Neural cell (in vitro differentiated cells): ENCODE measurements at regions not wholly inside any gene's neighbourhood (a gene's known extent, or its start where the extent isn't known, plus 50 kb on each side); places are given as distances from the start of the nearest gene placed in this dataset.

ENCODE experiments used
- H2AFZ ChIP-seq: fragments of 200-600, 300-800 bp; sonication (generic), shearing (Covaris generic); 2 replicates; pipeline ENCODE4 v1.6.0; 2014; ENCODE audit warnings: low read depth, mild to moderate bottlenecking, antibody characterized with exemption, low read length, moderate library complexity
- H3F3A ChIP-seq: fragments of 200-600 bp; shearing (Covaris generic); 2 replicates; pipeline ENCODE4 v1.6.1; 2016; ENCODE audit warnings: mild to moderate bottlenecking, moderate library complexity, mixed read lengths, antibody characterized with exemption, low read length; ENCODE audit not compliant: insufficient read depth, poor library complexity, severe bottlenecking
- H3K27ac ChIP-seq: fragments of 200-600, 300-800 bp; sonication (generic), shearing (Covaris generic); 2 replicates; pipeline ENCODE4 v1.5.1; 2014; ENCODE audit warnings: mild to moderate bottlenecking, low read length, moderate library complexity
- H3K27me3 ChIP-seq: fragments of 300-800, 200-600 bp; sonication (generic), shearing (Covaris generic); 2 replicates; pipeline ENCODE4 v1.6.0; 2014; ENCODE audit warnings: mild to moderate bottlenecking, low read depth, low read length, moderate library complexity; ENCODE audit not compliant: insufficient read depth
- H3K36me3 ChIP-seq: fragments of 300-800, 200-600 bp; sonication (generic), shearing (Covaris generic); 2 replicates; pipeline ENCODE4 v1.5.1; 2014; ENCODE audit warnings: mild to moderate bottlenecking, antibody characterized with exemption, low read length, moderate library complexity; ENCODE audit not compliant: insufficient read depth
- H3K4me2 ChIP-seq: fragments of 300-800, 200-600 bp; sonication (generic), shearing (Covaris generic); 2 replicates; pipeline ENCODE4 v1.6.0; 2014; ENCODE audit warnings: mild to moderate bottlenecking, low read length
- H3K4me3 ChIP-seq: fragments of 300-800, 200-600 bp; sonication (generic), shearing (Covaris generic); 2 replicates; pipeline ENCODE4 v1.5.1; 2014; ENCODE audit warnings: mild to moderate bottlenecking, low read length, moderate library complexity
- H3K79me2 ChIP-seq: fragments of 200-600 bp; shearing (Covaris generic); replicated peaks from 2 replicates; pipeline ENCODE4 v1.6.0; 2014; ENCODE audit warnings: mild to moderate bottlenecking, low read length, moderate library complexity; ENCODE audit not compliant: insufficient read depth
- H3K9ac ChIP-seq: fragments of 300-800, 200-600 bp; sonication (generic), shearing (Covaris generic); 2 replicates; pipeline ENCODE4 v1.6.1; 2016; ENCODE audit warnings: mild to moderate bottlenecking, low read length, mixed read lengths
- H3K9me2 ChIP-seq: fragments of 200-600 bp; shearing (Covaris generic); 2 replicates; pipeline ENCODE4 v1.6.1; 2016; ENCODE audit warnings: mild to moderate bottlenecking, low read length, mixed read lengths; ENCODE audit not compliant: insufficient read depth
- H3K9me3 ChIP-seq: fragments of 200-600, 300-800 bp; sonication (generic), shearing (Covaris generic); 2 replicates; pipeline ENCODE4 v1.6.1; 2016; ENCODE audit warnings: mild to moderate bottlenecking, mixed run types, low read length, moderate library complexity, mixed read lengths
- H4K20me1 ChIP-seq: fragments of 200-600 bp; shearing (Covaris generic); 2 replicates; pipeline ENCODE4 v1.6.1; 2016; ENCODE audit warnings: mild to moderate bottlenecking, mixed run types; ENCODE audit not compliant: insufficient read depth
- CTCF ChIP-seq: fragments of 450-650 bp; IDR thresholded peaks from 2 replicates; pipeline ENCODE4 v1.5.1; 2014; ENCODE audit warnings: antibody characterized with exemption, mild to moderate bottlenecking, moderate library complexity; ENCODE audit not compliant: poor library complexity, severe bottlenecking
- EP300 ChIP-seq: fragments of 450-650 bp; conservative IDR thresholded peaks from 2 replicates; pipeline ENCODE4 v1.6.1; 2014; ENCODE audit warnings: antibody characterized with exemption, mild to moderate bottlenecking, moderate library complexity; ENCODE audit not compliant: poor library complexity, severe bottlenecking
- EZH2 ChIP-seq: fragments of 200-600, 300-800 bp; shearing (Covaris generic), sonication (generic); IDR thresholded peaks from 2 replicates; pipeline ENCODE4 v1.6.1; 2014; ENCODE audit warnings: antibody characterized with exemption, low read length, borderline replicate concordance, mild to moderate bottlenecking; ENCODE audit not compliant: insufficient read depth, poor library complexity, severe bottlenecking
- MXI1 ChIP-seq: fragments of 450-650 bp; conservative IDR thresholded peaks from 2 replicates; pipeline ENCODE4 v1.6.1; 2014; ENCODE audit warnings: antibody characterized with exemption, mild to moderate bottlenecking; ENCODE audit not compliant: poor library complexity, severe bottlenecking
- POLR2AphosphoS5 ChIP-seq: IDR thresholded peaks from 2 replicates; pipeline ENCODE4 v1.6.1; 2012
- RAD21 ChIP-seq: fragments of 450-650 bp; conservative IDR thresholded peaks from 2 replicates; pipeline ENCODE4 v1.6.1; 2014; ENCODE audit warnings: antibody characterized with exemption, mild to moderate bottlenecking, moderate library complexity
- REST ChIP-seq: IDR thresholded peaks from 2 replicates; pipeline ENCODE4 v1.6.1; 2012; ENCODE audit warnings: borderline replicate concordance
- SMC3 ChIP-seq: fragments of 450-650 bp; conservative IDR thresholded peaks from 2 replicates; pipeline ENCODE4 v1.6.1; 2014; ENCODE audit warnings: antibody characterized with exemption, mild to moderate bottlenecking, moderate library complexity; ENCODE audit not compliant: poor library complexity
- TAF1 ChIP-seq: IDR thresholded peaks from 2 replicates; pipeline ENCODE4 v1.6.1; 2012; ENCODE audit warnings: low read depth

GRCh38 chr10:61836888-61837754 is 64.4 kb upstream of the ARID5B start:
- Histone ChIP-seq H3K9me2 (no peaks in the 10 kb centered on the region), H3K36me3 (no peaks in the 10 kb centered on the region), H2AFZ (no peak overlapping the region), H4K20me1 (no peaks in the 10 kb centered on the region), H3K4me2 (no peak overlapping the region), H3K27ac (no peak overlapping the region), H3K9me3 (no peaks in the 10 kb centered on the region), H3K4me3 (no peak overlapping the region), H3K27me3 (no peaks in the 10 kb centered on the region), H3F3A (no peaks in the 10 kb centered on the region), H3K79me2 (no peaks in the 10 kb centered on the region), H3K9ac (no peak overlapping the region)
- TF ChIP-seq SMC3, result no peak
- TF ChIP-seq RAD21, result no peak
- no peak for TF ChIP-seq POLR2AphosphoS5
- no peak for TF ChIP-seq EP300
- TF ChIP-seq MXI1, result no peak
- no peak for TF ChIP-seq REST
- TF ChIP-seq CTCF, result no peak
- no peak for TF ChIP-seq EZH2
- no peak for TF ChIP-seq TAF1

GRCh38 chr10:61837755-61838171 is 63.7 kb upstream of the ARID5B start:
- Histone ChIP-seq H3K36me3 (no peaks in the 10 kb centered on the region), H2AFZ (no peak overlapping the region), H3K9ac (no peak overlapping the region), H3K9me3 (no peaks in the 10 kb centered on the region), H3K27ac (no peak overlapping the region), H3K4me3 (no peak overlapping the region), H4K20me1 (no peaks in the 10 kb centered on the region), H3K79me2 (no peaks in the 10 kb centered on the region), H3F3A (no peaks in the 10 kb centered on the region), H3K9me2 (no peaks in the 10 kb centered on the region), H3K4me2 (no peak overlapping the region), H3K27me3 (no peaks in the 10 kb centered on the region)
- TF ChIP-seq CTCF (no peak), TAF1 (no peak), EZH2 (no peak), MXI1 (no peak), RAD21 (no peak), SMC3 (no peak), POLR2AphosphoS5 (no peak), REST (no peak), EP300 (no peak)
